Epidermal melanocyte (primary cell): ENCODE measurements at regions not wholly inside any gene's neighbourhood (a gene's known extent, or its start where the extent isn't known, plus 50 kb on each side); places are given as distances from the start of the nearest gene placed in this dataset.

ENCODE experiments used
- DNase-seq: peaks from one replicate; pipeline ENCODE4 v3.0.0; 2011; ENCODE audit warnings: low spot score; ENCODE audit not compliant: insufficient read length

DNA sequence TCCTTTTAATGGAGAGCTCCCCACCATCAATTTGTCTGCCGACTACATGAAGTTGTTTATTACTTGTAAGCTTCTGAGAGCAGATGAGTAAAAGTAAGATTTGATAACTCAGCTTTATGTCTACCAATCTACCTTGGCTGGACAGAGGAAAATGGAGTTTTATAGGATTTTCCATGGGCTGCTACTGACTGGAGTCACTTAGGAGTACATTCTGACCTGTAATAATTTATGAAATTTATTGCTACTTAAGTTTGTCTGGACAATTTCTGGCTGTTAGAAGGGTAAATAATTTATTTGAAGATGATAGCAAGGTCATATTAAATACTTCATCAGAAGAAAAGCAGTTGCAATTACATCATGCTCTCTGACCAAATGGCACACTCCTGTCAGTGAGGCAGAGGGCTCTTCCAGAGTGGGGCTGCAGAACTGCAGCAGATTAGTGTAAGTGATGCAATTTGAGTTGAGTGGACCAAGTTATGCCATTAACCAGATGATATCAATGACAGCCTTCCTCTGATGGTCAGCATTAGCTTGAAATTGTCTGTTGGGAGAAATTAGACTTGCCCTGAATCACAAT is 736.7 kb upstream of the PTBP2 start:
- DNase-seq = no peak

DNA sequence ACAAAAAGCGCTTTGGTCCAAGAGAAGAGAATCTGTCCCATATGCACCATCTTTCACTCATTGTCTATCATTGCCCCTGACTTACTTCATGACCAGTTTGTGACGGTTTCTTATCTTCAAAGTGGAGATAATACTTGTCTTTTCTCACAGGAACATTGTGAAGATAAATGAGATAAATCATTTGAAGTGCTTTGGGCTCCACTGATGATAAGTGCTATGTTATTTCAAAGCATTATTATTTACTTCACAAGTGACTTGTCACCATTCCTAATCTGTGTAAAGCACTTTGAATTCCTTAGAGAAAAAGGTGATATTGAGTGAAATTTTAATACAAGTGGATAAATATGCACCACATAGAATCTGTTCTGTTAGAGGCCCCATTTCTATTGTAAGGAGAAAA is 731.6 kb upstream of the PTBP2 start:
- DNase-seq = no peak

GRCh38 chr1:95991787-95992520 is 729.6 kb upstream of the PTBP2 start:
- DNase-seq = no peak

- DNase-seq = no peak
These were observed 726.9 kb upstream of the PTBP2 start for GRCh38 chr1:95994643-95995042.

DNA sequence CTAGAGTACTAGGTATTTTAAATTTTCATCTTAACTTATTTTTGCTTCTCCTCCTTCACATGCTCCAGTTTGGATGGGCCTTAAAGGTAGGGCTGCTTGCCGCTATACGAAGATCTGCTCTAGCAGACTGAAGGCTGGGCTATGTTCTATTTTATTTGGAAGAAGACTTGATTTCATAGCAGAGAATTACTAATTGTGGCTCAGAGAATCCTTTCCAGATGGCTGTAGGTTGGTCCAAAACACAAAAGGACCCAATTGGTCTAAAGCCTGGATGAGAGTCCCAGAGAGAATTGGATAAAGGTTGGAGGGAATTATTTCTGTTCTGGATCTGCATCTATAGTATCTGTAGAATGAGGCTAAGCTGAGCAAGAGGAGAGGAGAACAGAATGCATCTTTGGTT is 719.4 kb upstream of the PTBP2 start:
- no peak for DNase-seq

GRCh38 chr1:96002969-96003964 is 718.3 kb upstream of the PTBP2 start:
- no peak for DNase-seq

DNA sequence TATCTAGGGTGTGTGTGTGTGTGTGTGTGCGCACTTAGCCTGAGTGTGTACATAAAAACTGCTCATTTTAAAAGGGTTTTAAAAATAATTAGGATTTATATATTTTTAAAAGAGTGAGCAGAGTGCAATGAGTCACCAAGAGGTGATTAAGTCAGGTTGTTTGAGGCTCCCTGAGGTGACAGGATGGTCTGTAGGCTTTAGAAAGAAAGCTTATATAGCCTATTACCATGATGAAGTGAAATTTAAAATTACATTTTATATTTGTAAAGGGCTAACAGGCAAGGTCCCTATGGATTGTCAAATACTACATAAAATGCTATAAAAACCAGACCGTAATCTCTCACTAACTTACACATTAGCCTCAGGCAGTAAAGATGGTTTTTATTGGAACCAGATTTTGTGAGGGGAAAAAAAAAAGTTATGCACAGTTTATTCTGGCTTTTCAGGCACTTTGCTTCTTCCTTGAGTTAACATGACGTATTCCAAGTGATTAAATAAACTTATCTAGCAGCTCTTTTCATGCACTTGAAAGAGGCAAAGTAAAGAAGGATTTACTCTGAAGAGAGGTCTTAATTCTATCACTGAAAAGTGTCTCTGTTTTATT is 711.7 kb upstream of the PTBP2 start:
- DNase-seq = no peak

DNA sequence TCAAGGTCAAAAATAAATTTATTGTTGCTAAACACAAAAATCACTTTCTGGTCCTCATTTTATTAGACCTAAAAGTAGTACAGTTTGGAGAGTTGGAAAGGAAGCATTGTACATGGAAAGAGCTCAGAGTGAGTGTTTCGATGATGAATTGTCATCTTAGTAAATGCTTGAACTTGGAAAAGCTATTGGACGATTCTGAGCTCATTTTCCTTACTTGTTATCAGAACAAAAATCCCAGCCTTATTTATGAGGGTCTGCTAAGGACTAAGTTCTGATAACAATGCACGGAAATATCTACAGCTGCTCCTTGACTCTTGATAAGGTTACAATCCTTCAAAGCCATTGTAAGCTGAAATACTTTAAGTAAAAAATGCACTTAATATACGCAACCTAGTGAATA is 710.0 kb upstream of the PTBP2 start:
- DNase-seq = no peak

DNA sequence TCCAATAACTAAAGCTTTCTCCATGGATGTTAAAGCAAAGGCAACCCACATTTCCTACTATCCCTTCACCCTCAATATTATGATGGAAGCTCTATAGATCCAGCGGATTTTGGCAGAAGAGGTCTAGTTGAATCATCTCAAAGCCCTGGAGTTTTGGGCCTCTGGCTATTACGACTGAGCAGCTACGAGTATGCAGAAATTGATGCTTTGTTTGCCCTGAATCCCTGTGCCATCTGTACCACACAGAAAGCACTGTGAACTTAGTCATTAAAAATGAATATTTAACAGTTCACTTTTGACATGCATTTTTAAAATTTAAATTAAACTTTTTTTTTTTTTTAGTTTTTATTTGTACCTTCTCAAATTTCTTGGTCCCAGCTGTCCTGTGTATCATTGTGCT is 705.4 kb upstream of the PTBP2 start:
- DNase-seq = no peak

DNA sequence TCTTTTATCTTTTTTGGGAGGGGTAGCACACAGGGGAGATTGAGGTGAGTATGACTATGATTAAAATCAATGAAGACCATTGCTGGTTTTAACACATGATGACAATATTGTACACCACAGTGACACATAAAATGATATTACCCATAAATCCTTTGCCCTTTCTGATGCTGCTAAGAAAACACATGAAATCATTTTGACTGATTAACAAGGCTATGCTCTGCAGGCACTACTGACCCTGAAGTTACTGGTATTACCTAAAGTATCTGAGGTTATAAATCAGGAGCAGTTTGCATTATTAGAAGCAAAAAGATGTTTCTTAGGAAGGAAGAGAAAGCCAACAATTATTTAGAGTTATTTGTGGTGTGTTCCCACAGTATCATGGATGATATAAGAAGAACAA is 701.2 kb upstream of the PTBP2 start:
- no peak for DNase-seq

DNA sequence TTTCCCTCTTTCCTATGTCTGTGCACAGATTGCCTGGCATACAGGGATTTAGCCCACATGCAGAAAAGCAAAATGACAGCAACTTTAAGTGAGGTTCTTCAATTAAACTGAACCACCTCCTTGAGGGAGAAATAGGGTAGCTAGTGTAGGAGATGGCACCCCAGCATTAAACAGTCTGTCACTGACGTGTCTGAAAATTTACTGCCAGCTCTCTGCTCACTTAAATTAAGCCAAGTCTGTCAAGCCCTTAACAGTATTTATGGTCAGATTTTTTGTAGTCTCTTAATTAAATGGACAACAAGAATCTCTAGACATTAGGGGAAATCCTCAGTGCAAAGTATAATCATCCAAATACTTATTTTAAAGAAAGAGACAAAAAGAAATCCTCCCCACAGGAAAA is 696.5 kb upstream of the PTBP2 start:
- DNase-seq = no peak

GRCh38 chr1:96028071-96028470 is 693.5 kb upstream of the PTBP2 start:
- DNase-seq = no peak

DNA sequence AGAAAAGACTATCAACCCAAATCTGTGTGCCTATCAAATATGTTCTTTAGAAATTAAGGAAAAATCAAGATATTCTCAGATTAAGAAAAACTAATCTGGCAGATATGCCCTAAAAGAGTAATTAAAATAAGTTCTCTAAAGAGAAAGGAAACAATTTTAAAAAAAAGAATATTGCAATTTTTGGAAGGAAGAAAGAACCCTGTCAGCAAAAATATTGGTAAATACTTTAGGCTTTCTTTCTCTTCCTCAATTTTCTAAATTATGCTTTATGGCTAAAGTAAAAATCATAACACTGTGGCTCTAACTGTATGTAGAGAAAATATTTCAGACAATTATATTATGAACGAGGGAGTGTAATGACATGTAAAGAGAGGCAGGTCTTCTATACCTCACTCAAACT is 691.3 kb upstream of the PTBP2 start:
- DNase-seq = no peak

DNA sequence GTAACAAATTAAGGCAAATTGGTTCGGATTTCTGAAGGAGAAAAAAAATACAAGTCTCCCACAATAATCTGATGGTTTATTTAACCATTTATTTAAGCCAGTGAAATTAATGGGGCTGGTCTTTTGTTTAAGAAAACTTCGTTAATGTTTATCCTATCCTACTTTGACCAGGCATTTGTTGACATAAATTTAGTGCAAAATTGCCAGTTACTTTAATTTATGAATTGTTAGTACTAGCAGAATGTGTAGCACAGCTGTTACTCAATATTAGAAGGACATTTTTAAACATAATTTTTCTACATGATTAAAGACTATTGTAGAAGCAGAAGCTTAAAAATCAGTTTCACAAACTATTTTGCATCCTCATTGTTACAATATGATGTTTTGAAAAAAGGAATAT is 687.6 kb upstream of the PTBP2 start:
- no peak for DNase-seq

DNA sequence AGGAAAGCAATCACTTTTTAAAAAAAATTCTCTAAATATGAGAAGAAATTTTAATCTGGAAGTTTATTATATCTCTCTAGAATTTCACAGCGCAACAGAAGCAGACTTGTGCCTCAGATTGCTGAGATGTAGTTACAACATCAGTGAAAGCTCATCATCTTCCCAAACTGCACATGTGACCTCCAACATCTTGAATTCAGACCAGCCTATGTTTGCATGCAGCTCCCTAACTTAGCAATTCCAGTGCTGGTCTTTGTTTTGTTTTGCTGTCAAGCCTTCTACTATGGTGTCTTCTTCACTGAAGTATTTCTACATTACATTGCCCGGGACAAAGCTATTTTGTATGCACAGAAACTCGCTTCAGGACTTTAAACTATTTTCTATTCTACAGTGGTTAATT is 684.8 kb upstream of the PTBP2 start:
- DNase-seq = no peak

GRCh38 chr1:96038636-96039035 is 682.9 kb upstream of the PTBP2 start:
- DNase-seq = no peak

GRCh38 chr1:96039910-96040309 is 681.7 kb upstream of the PTBP2 start:
- DNase-seq = no peak

- no peak for DNase-seq
These were observed 680.1 kb upstream of the PTBP2 start for GRCh38 chr1:96041470-96041869.

- no peak for DNase-seq
These were observed 672.9 kb upstream of the PTBP2 start for GRCh38 chr1:96048572-96049212.

DNA sequence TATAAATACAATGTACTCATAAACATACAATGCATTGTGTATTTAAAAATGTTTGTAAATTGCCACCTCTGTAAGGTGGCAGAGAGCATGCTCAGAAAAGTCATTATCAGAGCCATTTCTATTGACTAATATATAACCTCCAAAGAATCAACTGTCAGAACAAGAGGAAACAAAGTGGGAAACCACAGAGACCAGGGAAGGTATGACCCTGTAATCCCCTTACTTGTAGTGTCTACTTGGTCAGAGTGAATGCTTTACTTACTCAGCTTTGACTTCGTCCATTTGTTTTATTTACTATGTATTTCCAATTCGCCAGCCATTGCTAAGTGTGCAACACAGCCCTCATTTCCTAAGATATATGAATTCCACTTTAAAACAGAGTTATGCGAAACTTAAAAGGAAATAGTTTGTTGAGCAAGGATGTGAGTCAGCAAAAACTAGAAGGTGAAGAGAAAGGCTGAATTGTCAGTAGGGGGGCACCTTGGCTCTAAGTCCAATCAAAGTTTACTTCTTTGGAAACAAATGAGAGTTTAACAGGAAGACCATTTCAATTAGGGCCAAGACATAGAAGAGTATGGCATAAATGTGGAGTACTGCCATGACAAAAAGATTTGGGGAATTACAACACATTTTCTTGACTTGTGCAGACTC is 671.7 kb upstream of the PTBP2 start:
- DNase-seq = no peak

DNA sequence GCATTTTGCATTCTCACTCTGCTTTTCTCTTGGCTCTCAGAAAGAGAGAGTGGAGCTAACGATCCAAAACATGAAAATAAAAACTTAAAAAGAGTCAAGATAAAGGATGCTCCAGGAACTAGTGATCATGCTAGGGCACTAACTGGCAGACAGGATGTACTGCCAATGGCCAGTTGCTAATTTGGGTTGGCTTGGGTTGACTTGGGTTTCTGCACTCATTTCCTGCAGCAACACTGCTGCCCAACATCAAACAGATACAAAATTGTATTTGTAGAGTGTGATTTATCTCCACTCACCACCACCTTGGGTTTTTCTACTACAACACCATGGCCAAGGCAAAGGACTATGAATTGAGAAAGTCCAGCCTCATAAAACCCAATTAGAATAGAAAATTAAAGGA is 662.3 kb upstream of the PTBP2 start:
- DNase-seq = no peak
